GM23248 (cell line): ENCODE measurements at regions not wholly inside any gene's neighbourhood (a gene's known extent, or its start where the extent isn't known, plus 50 kb on each side); places are given as distances from the start of the nearest gene placed in this dataset.
"Not testable (repeated sequence)": the region's sequence is repeated elsewhere in the genome, so short reads cannot be mapped to it uniquely, and the experiment has no call there.

Experiments
- EZH2 ChIP-seq: fragments of 200-600 bp; sonication (generic); IDR thresholded peaks from 2 replicates; pipeline ENCODE4 v1.6.1; 2018; ENCODE audit warnings: antibody characterized with exemption, mild to moderate bottlenecking; ENCODE audit not compliant: insufficient read depth, poor library complexity, severe bottlenecking
- EZH2phosphoT487 ChIP-seq: fragments of 200-600 bp; sonication (generic); IDR thresholded peaks from 2 replicates; pipeline ENCODE4 v1.6.1; 2018; ENCODE audit warnings: antibody characterized with exemption, moderate library complexity, mild to moderate bottlenecking, low read depth; ENCODE audit not compliant: insufficient read depth

DNA sequence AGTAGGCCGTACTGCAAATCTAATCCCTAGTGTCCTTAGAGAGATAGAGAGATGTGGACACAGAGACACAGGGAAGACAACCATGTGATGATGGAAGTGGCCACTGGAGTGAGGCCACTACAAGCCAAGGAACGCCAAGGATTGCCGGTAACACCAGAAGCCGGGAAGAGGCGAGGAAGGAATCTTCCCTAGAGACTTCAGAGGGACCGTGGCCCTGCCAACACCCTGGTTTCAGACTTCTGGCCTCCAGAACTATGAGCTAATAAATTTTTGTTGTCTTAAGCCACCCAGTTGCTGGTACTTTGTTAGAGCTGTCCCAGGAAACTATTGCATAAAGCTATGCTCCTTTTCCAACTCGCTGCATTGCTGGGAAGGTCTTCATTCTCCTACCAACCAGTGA is 70.3 kb upstream of the ZDHHC15 start:
- TF ChIP-seq EZH2phosphoT487, EZH2: not testable (repeated sequence)
